ENCODE measurements at regions not wholly inside any gene's neighbourhood (a gene's known extent, or its start where the extent isn't known, plus 50 kb on each side); places are given as distances from the start of the nearest gene placed in this dataset.

- H3K27ac Mint-ChIP-seq = no peak overlapping the region
- peaks cover 0 to 5% (median 3%) of the 10 kb centered on the region in 5 donors for H3K27me3 Mint-ChIP-seq
- no peaks in the 10 kb centered on the region for H3K4me1 ChIP-seq (ENCODE audit: control insufficient read depth in 2 of 2, insufficient read depth in 2 of 2, low read length in 2 of 2)
- POLR2A ChIA-PET = no interaction called here
- no peaks in the 10 kb centered on the region for H3K4me1 Mint-ChIP-seq
- no peaks in the 10 kb centered on the region for H3K36me3 ChIP-seq (ENCODE audit: control insufficient read depth in 2 of 3, insufficient read depth in 3 of 3, low read length in 3 of 3)
- ATAC-seq (no peak), DNase-seq (no peak)
- no peaks in the 10 kb centered on the region for H3K36me3 Mint-ChIP-seq
- H3K9me3 ChIP-seq (ENCODE audit: control insufficient read depth in 2 of 3, low read length in 3 of 3) = no peaks in the 10 kb centered on the region
- H3K27ac ChIP-seq (ENCODE audit: low read depth, low read length) = no peak overlapping the region
- H3K9me3 Mint-ChIP-seq = peaks cover 0 to 8% (median 3%) of the 10 kb centered on the region in 11 donors
- no peaks in the 10 kb centered on the region for H3K27me3 ChIP-seq (ENCODE audit: control insufficient read depth in 2 of 2, insufficient read depth in 2 of 2, low read length in 2 of 2)
- CTCF ChIA-PET = no interaction called here
- H3K4me3 Mint-ChIP-seq = no peak overlapping the region
- no peak overlapping the region for H3K4me3 ChIP-seq (ENCODE audit: low read length)
- intact Hi-C loops (cut with micrococcal nuclease) = no loop called here
Observed at GRCh38 chr3:5572168-5572567, 384.7 kb downstream of the EDEM1 start.

- peaks cover 0 to 5% (median 0%) of the 10 kb centered on the region in 11 donors for H3K9me3 Mint-ChIP-seq
- H3K27ac Mint-ChIP-seq = no peak overlapping the region
- H3K4me1 Mint-ChIP-seq = no peaks in the 10 kb centered on the region
- no peak for DNase-seq
- Histone ChIP-seq H3K36me3 (ENCODE audit: control insufficient read depth in 2 of 3, insufficient read depth in 3 of 3, low read length in 3 of 3) (no peaks in the 10 kb centered on the region), H3K4me1 (ENCODE audit: control insufficient read depth in 2 of 2, insufficient read depth in 2 of 2, low read length in 2 of 2) (no peaks in the 10 kb centered on the region), H3K27ac (ENCODE audit: low read depth, low read length) (no peak overlapping the region), H3K4me3 (ENCODE audit: low read length) (no peak overlapping the region), H3K9me3 (ENCODE audit: control insufficient read depth in 2 of 3, low read length in 3 of 3) (no peaks in the 10 kb centered on the region), H3K27me3 (ENCODE audit: control insufficient read depth in 2 of 2, insufficient read depth in 2 of 2, low read length in 2 of 2) (no peaks in the 10 kb centered on the region)
- ChIA-PET CTCF (no interaction called here), POLR2A (no interaction called here)
- no peak for ATAC-seq
- no peaks in the 10 kb centered on the region for H3K36me3 Mint-ChIP-seq
- intact Hi-C loops (cut with micrococcal nuclease) = no loop called here
- no peak overlapping the region for H3K4me3 Mint-ChIP-seq
- peaks cover 0 to 20% (median 6%) of the 10 kb centered on the region in 5 donors for H3K27me3 Mint-ChIP-seq
Observed at GRCh38 chr3:5576277-5577011, 388.9 kb downstream of the EDEM1 start.

- Mint-ChIP-seq H3K27ac (no peak overlapping the region), H3K27me3 (peaks cover 0 to 32% (median 13%) of the 10 kb centered on the region in 5 donors), H3K4me1 (no peaks in the 10 kb centered on the region), H3K4me3 (no peak overlapping the region), H3K9me3 (peaks cover 0 to 12% (median 3%) of the 10 kb centered on the region in 11 donors), H3K36me3 (peaks cover 0 to 3% (median 0%) of the 10 kb centered on the region in 5 donors)
- ATAC-seq (no peak), DNase-seq (no peak)
- intact Hi-C loops (cut with micrococcal nuclease) = no loop called here
- Histone ChIP-seq H3K4me1 (ENCODE audit: control insufficient read depth in 2 of 2, insufficient read depth in 2 of 2, low read length in 2 of 2) (no peaks in the 10 kb centered on the region), H3K9me3 (ENCODE audit: control insufficient read depth in 2 of 3, low read length in 3 of 3) (no peaks in the 10 kb centered on the region), H3K36me3 (ENCODE audit: control insufficient read depth in 2 of 3, insufficient read depth in 3 of 3, low read length in 3 of 3) (no peaks in the 10 kb centered on the region), H3K4me3 (ENCODE audit: low read length) (no peak overlapping the region), H3K27me3 (ENCODE audit: control insufficient read depth in 2 of 2, insufficient read depth in 2 of 2, low read length in 2 of 2) (no peaks in the 10 kb centered on the region), H3K27ac (ENCODE audit: low read depth, low read length) (no peak overlapping the region)
- POLR2A ChIA-PET = no interaction called here
- CTCF ChIA-PET = no interaction called here
Observed at GRCh38 chr3:5579139-5579602, 391.7 kb downstream of the EDEM1 start.

GRCh38 chr3:5579946-5580345 is 392.4 kb downstream of the EDEM1 start:
- ATAC-seq (no peak), DNase-seq (no peak)
- H3K9me3 Mint-ChIP-seq = peaks cover 0 to 13% (median 3%) of the 10 kb centered on the region in 11 donors
- no peak overlapping the region for H3K27ac Mint-ChIP-seq
- no peaks in the 10 kb centered on the region for H3K9me3 ChIP-seq (ENCODE audit: control insufficient read depth in 2 of 3, low read length in 3 of 3)
- H3K27me3 ChIP-seq (ENCODE audit: control insufficient read depth in 2 of 2, insufficient read depth in 2 of 2, low read length in 2 of 2) = no peaks in the 10 kb centered on the region
- no peak overlapping the region for H3K4me3 ChIP-seq (ENCODE audit: low read length)
- ChIA-PET POLR2A (no interaction called here), CTCF (no interaction called here)
- H3K36me3 ChIP-seq (ENCODE audit: control insufficient read depth in 2 of 3, insufficient read depth in 3 of 3, low read length in 3 of 3) = no peaks in the 10 kb centered on the region
- peaks cover 0 to 3% (median 0%) of the 10 kb centered on the region in 5 donors for H3K36me3 Mint-ChIP-seq
- no peaks in the 10 kb centered on the region for H3K4me1 ChIP-seq (ENCODE audit: control insufficient read depth in 2 of 2, insufficient read depth in 2 of 2, low read length in 2 of 2)
- no peak overlapping the region for H3K27ac ChIP-seq (ENCODE audit: low read depth, low read length)
- intact Hi-C loops (cut with micrococcal nuclease) = no loop called here
- no peaks in the 10 kb centered on the region for H3K4me1 Mint-ChIP-seq
- no peak overlapping the region for H3K4me3 Mint-ChIP-seq
- peaks cover 0 to 32% (median 13%) of the 10 kb centered on the region in 5 donors for H3K27me3 Mint-ChIP-seq

GRCh38 chr3:5580826-5581225 is 393.3 kb downstream of the EDEM1 start:
- peaks cover 0 to 15% (median 4%) of the 10 kb centered on the region in 11 donors for H3K9me3 Mint-ChIP-seq
- POLR2A ChIA-PET = no interaction called here
- Histone ChIP-seq H3K4me1 (ENCODE audit: control insufficient read depth in 2 of 2, insufficient read depth in 2 of 2, low read length in 2 of 2) (no peaks in the 10 kb centered on the region), H3K9me3 (ENCODE audit: control insufficient read depth in 2 of 3, low read length in 3 of 3) (no peaks in the 10 kb centered on the region), H3K4me3 (ENCODE audit: low read length) (no peak overlapping the region), H3K27ac (ENCODE audit: low read depth, low read length) (no peak overlapping the region), H3K36me3 (ENCODE audit: control insufficient read depth in 2 of 3, insufficient read depth in 3 of 3, low read length in 3 of 3) (no peaks in the 10 kb centered on the region), H3K27me3 (ENCODE audit: control insufficient read depth in 2 of 2, insufficient read depth in 2 of 2, low read length in 2 of 2) (no peaks in the 10 kb centered on the region)
- H3K27ac Mint-ChIP-seq = no peak overlapping the region
- no peak for DNase-seq
- H3K4me3 Mint-ChIP-seq = no peak overlapping the region
- intact Hi-C loops (cut with micrococcal nuclease) = no loop called here
- no peak for ATAC-seq
- CTCF ChIA-PET = no interaction called here
- peaks cover 0 to 3% (median 0%) of the 10 kb centered on the region in 5 donors for H3K36me3 Mint-ChIP-seq
- peaks cover 0 to 32% (median 12%) of the 10 kb centered on the region in 5 donors for H3K27me3 Mint-ChIP-seq
- no peaks in the 10 kb centered on the region for H3K4me1 Mint-ChIP-seq

GRCh38 chr3:5581743-5582142 is 394.2 kb downstream of the EDEM1 start:
- H3K4me1 ChIP-seq (ENCODE audit: control insufficient read depth in 2 of 2, insufficient read depth in 2 of 2, low read length in 2 of 2) = no peaks in the 10 kb centered on the region
- ChIA-PET CTCF (no interaction called here), POLR2A (no interaction called here)
- no peak for ATAC-seq
- DNase-seq = no peak
- Mint-ChIP-seq H3K27ac (no peak overlapping the region), H3K4me1 (no peaks in the 10 kb centered on the region), H3K27me3 (peaks cover 0 to 32% (median 12%) of the 10 kb centered on the region in 5 donors), H3K36me3 (peaks cover 0 to 3% (median 0%) of the 10 kb centered on the region in 5 donors), H3K4me3 (no peak overlapping the region), H3K9me3 (peaks cover 0 to 15% (median 4%) of the 10 kb centered on the region in 11 donors)
- intact Hi-C loops (cut with micrococcal nuclease) = no loop called here
- H3K9me3 ChIP-seq (ENCODE audit: control insufficient read depth in 2 of 3, low read length in 3 of 3) = no peaks in the 10 kb centered on the region
- no peaks in the 10 kb centered on the region for H3K36me3 ChIP-seq (ENCODE audit: control insufficient read depth in 2 of 3, insufficient read depth in 3 of 3, low read length in 3 of 3)
- no peak overlapping the region for H3K4me3 ChIP-seq (ENCODE audit: low read length)
- no peak overlapping the region for H3K27ac ChIP-seq (ENCODE audit: low read depth, low read length)
- H3K27me3 ChIP-seq (ENCODE audit: control insufficient read depth in 2 of 2, insufficient read depth in 2 of 2, low read length in 2 of 2) = no peaks in the 10 kb centered on the region

GRCh38 chr3:5583920-5584319 is 396.4 kb downstream of the EDEM1 start:
- Mint-ChIP-seq H3K27me3 (peaks cover 0 to 32% (median 12%) of the 10 kb centered on the region in 5 donors), H3K4me1 (no peaks in the 10 kb centered on the region), H3K4me3 (no peak overlapping the region), H3K36me3 (peaks cover 0 to 3% (median 0%) of the 10 kb centered on the region in 5 donors), H3K27ac (no peak overlapping the region), H3K9me3 (peaks cover 0 to 15% (median 4%) of the 10 kb centered on the region in 11 donors)
- DNase-seq = no peak
- POLR2A ChIA-PET = no interaction called here
- H3K9me3 ChIP-seq (ENCODE audit: control insufficient read depth in 2 of 3, low read length in 3 of 3) = no peaks in the 10 kb centered on the region
- H3K4me1 ChIP-seq (ENCODE audit: control insufficient read depth in 2 of 2, insufficient read depth in 2 of 2, low read length in 2 of 2) = no peaks in the 10 kb centered on the region
- CTCF ChIA-PET = no interaction called here
- intact Hi-C loops (cut with micrococcal nuclease) = no loop called here
- no peak for ATAC-seq
- no peak overlapping the region for H3K27ac ChIP-seq (ENCODE audit: low read depth, low read length)
- H3K27me3 ChIP-seq (ENCODE audit: control insufficient read depth in 2 of 2, insufficient read depth in 2 of 2, low read length in 2 of 2) = no peaks in the 10 kb centered on the region
- H3K36me3 ChIP-seq (ENCODE audit: control insufficient read depth in 2 of 3, insufficient read depth in 3 of 3, low read length in 3 of 3) = no peaks in the 10 kb centered on the region
- H3K4me3 ChIP-seq (ENCODE audit: low read length) = no peak overlapping the region

Data from naive thymus-derived CD4-positive, alpha-beta T cell (primary cell).